Karpas-422 (cell line): ENCODE measurements at regions not wholly inside any gene's neighbourhood (a gene's known extent, or its start where the extent isn't known, plus 50 kb on each side); places are given as distances from the start of the nearest gene placed in this dataset.

Experiments
- DNase-seq: peaks from one replicate; pipeline ENCODE4 v3.0.0-alpha.2; 2015
- H2AFZ ChIP-seq: fragments of 200-600 bp; sonication (generic); 2 replicates; pipeline ENCODE4 v1.6.1; 2014; ENCODE audit warnings: antibody characterized with exemption, low read length, mixed read lengths
- H3K27ac ChIP-seq: fragments of 200-600 bp; sonication (generic); 2 replicates; pipeline ENCODE4 v1.5.1; 2014; ENCODE audit warnings: mild to moderate bottlenecking, low read length, moderate library complexity
- H3K27me3 ChIP-seq: fragments of 200-600 bp; sonication (generic); 2 replicates; pipeline ENCODE4 v1.6.1; 2014; ENCODE audit warnings: low read length, mixed read lengths
- H3K36me3 ChIP-seq: fragments of 200-600 bp; sonication (generic); 2 replicates; pipeline ENCODE4 v1.6.1; 2014; ENCODE audit warnings: low read length, mixed read lengths; ENCODE audit not compliant: insufficient read depth
- H3K4me1 ChIP-seq: fragments of 200-600 bp; sonication (generic); 2 replicates; pipeline ENCODE4 v1.6.1; 2014; ENCODE audit warnings: mild to moderate bottlenecking, low read length, mixed read lengths
- H3K4me2 ChIP-seq: fragments of 200-600 bp; sonication (generic); 2 replicates; pipeline ENCODE4 v1.6.1; 2014; ENCODE audit warnings: low read length, low read depth, mild to moderate bottlenecking; ENCODE audit not compliant: poor library complexity, severe bottlenecking
- H3K4me3 ChIP-seq: fragments of 200-600 bp; sonication (generic); 2 replicates; pipeline ENCODE4 v1.5.1; 2014; ENCODE audit warnings: mild to moderate bottlenecking, antibody characterized with exemption, low read length, mixed read lengths
- H3K79me2 ChIP-seq: fragments of 200-600 bp; sonication (generic); 2 replicates; pipeline ENCODE4 v1.6.1; 2014; ENCODE audit warnings: mild to moderate bottlenecking, low read length, mixed read lengths
- H3K9ac ChIP-seq: fragments of 200-600 bp; sonication (generic); 2 replicates; pipeline ENCODE4 v1.6.0; 2014; ENCODE audit warnings: low read length
- H3K9me2 ChIP-seq: fragments of 200-600 bp; sonication (generic), shearing (Covaris generic); replicated peaks from 2 replicates; pipeline ENCODE4 v1.6.0; 2014; ENCODE audit warnings: mild to moderate bottlenecking, low read length, moderate library complexity; ENCODE audit not compliant: insufficient read depth
- H3K9me3 ChIP-seq: fragments of 300-700, 200-600 bp; sonication (generic); 2 replicates; pipeline ENCODE4 v1.6.1; 2014; ENCODE audit warnings: low read length, mixed read lengths
- H4K20me1 ChIP-seq: fragments of 200-600 bp; sonication (generic); 2 replicates; pipeline ENCODE4 v1.6.1; 2014; ENCODE audit warnings: mild to moderate bottlenecking, antibody characterized with exemption, low read length, low read depth; ENCODE audit not compliant: insufficient read depth

DNA sequence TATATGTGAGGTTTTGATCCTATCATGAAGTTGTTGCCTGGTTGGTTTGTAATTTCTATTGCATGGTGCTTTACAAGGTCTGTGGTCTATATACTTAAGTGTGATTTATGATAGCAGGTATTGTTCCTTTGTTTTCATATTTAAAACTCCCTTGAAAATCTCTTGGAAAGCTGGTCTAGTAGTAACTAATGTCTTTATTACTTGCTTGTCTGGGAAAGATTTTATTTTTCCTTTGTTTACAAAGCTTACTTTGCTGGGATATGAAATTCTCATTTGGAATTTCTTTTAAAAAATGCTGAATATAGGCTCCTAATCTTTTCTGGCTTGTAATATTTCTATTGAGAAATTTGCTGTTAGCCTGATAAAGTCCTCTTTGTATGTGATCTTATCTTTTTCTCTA lies 862.9 kb upstream of the NXPH2 start:
- Histone ChIP-seq H3K27me3 (no peaks in the 10 kb centered on the region), H2AFZ (no peak overlapping the region), H3K9ac (no peak overlapping the region), H4K20me1 (no peaks in the 10 kb centered on the region), H3K27ac (no peak overlapping the region), H3K4me3 (no peak overlapping the region), H3K9me2 (no peaks in the 10 kb centered on the region), H3K79me2 (no peaks in the 10 kb centered on the region), H3K4me2 (no peak overlapping the region), H3K4me1 (no peaks in the 10 kb centered on the region), H3K9me3 (peaks cover 27% of the 10 kb centered on the region), H3K36me3 (no peaks in the 10 kb centered on the region)
- DNase-seq = no peak

DNA sequence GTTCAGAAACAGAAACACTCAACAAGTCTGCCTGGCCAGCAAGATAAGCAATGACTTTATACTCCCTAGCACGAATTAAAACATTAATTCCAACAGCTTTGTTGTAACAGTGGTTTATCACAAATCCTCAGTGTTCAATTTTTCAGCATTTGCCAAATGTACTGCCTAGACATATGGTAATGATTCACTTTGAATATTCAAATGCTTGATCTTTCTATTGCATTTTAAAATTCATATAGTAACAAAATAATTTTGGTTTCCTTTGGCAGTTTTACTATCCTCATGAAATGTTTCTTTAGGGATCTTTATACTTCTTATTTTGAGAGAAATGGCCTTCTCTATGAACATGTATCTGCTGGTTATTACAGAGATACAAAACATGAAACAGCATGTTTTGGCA lies 851.8 kb upstream of the NXPH2 start:
- Histone ChIP-seq H3K9me3 (peaks cover 17% of the 10 kb centered on the region), H3K9me2 (no peaks in the 10 kb centered on the region), H3K4me1 (no peaks in the 10 kb centered on the region), H3K27me3 (no peaks in the 10 kb centered on the region), H2AFZ (no peak overlapping the region), H3K9ac (no peak overlapping the region), H3K27ac (no peak overlapping the region), H3K36me3 (no peaks in the 10 kb centered on the region), H3K4me3 (no peak overlapping the region), H3K4me2 (no peak overlapping the region), H3K79me2 (no peaks in the 10 kb centered on the region), H4K20me1 (no peaks in the 10 kb centered on the region)
- DNase-seq = no peak

DNA sequence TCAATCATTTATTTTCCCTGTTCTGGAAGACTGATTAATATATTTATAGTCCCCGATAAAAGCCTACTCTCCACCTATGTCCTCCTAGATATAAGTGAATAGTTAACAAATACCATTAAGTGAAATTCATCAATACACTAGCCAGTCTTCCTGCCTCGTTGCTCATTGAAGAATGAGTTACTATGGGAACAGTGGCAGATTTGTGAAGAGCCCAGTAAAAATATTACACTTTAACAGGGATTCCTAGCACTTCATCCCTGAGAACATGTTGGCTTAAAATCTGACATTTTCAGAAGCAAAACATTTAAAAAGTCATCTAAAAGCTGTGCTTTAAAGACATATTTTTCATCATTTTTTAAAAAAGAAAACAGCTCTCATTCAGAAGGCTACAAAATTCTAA lies 848.7 kb upstream of the NXPH2 start:
- H4K20me1 ChIP-seq = no peaks in the 10 kb centered on the region

DNA sequence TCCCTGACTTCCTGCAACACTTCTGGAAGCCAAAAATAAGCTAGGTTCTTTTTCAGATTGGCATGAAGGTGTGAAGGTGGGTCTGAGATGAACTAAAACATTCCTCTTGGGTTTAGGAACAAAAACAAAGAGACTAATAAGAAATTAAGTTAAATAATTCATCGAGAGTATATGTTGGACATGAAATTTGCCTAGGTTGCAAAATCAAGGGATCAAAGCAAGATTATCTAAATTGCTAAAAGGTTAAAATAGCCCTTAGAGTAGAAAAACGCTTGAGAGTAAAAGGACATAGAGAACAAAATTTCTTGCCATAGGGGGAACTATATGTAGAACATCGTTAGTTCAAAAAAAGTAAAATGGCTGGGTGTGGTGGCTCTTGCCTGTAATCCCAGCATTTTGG lies 845.9 kb upstream of the NXPH2 start:
- DNase-seq = no peak
- Histone ChIP-seq H3K9me3 (peaks cover 28% of the 10 kb centered on the region), H3K4me2 (no peak overlapping the region), H3K79me2 (no peaks in the 10 kb centered on the region), H3K4me3 (no peak overlapping the region), H3K27me3 (no peaks in the 10 kb centered on the region), H3K4me1 (no peaks in the 10 kb centered on the region), H3K27ac (no peak overlapping the region), H2AFZ (no peak overlapping the region), H4K20me1 (no peaks in the 10 kb centered on the region), H3K9ac (no peak overlapping the region), H3K9me2 (no peaks in the 10 kb centered on the region), H3K36me3 (no peaks in the 10 kb centered on the region)

More for the DNA sequence above, 848.7 kb upstream of the NXPH2 start:
- H3K4me2 ChIP-seq = no peak overlapping the region
- H3K36me3 ChIP-seq = no peaks in the 10 kb centered on the region
- no peaks in the 10 kb centered on the region for H3K4me1 ChIP-seq
- no peak overlapping the region for H3K27ac ChIP-seq
- H3K4me3 ChIP-seq = no peak overlapping the region
- H3K9me2 ChIP-seq = no peaks in the 10 kb centered on the region
- H3K9me3 ChIP-seq = peaks cover 21% of the 10 kb centered on the region; the same call in 1 of the 2 replicates
- no peak overlapping the region for H2AFZ ChIP-seq
- no peaks in the 10 kb centered on the region for H3K79me2 ChIP-seq
- no peak overlapping the region for H3K9ac ChIP-seq
- no peak for DNase-seq
- H3K27me3 ChIP-seq = no peaks in the 10 kb centered on the region

DNA sequence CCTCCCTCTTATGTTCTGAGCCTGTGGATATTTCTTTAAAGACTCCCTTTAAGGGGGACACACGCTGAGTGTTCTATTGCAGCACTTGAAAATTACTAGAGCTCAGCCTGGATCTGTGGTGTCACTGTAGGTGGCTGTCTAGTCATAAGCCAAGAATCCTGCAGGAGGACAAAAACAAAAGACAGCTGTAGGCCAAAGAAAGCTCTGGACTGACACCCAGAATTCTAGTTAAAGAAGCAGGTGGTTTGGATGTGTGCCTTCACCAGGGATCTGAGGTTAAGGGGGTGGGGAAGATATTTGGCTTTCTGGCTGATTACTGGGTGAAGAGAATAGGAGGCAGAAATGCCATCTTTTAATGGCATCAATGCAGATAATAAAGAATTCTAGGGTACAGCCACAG lies 842.5 kb upstream of the NXPH2 start:
- Histone ChIP-seq H3K79me2 (no peaks in the 10 kb centered on the region), H3K9me2 (no peaks in the 10 kb centered on the region), H3K9ac (no peak overlapping the region), H3K4me3 (no peak overlapping the region), H3K36me3 (no peaks in the 10 kb centered on the region), H3K4me1 (no peaks in the 10 kb centered on the region), H3K4me2 (no peak overlapping the region), H3K27me3 (no peaks in the 10 kb centered on the region), H2AFZ (no peak overlapping the region), H3K9me3 (peaks cover 34% of the 10 kb centered on the region), H3K27ac (no peak overlapping the region), H4K20me1 (no peaks in the 10 kb centered on the region)
- no peak for DNase-seq

DNA sequence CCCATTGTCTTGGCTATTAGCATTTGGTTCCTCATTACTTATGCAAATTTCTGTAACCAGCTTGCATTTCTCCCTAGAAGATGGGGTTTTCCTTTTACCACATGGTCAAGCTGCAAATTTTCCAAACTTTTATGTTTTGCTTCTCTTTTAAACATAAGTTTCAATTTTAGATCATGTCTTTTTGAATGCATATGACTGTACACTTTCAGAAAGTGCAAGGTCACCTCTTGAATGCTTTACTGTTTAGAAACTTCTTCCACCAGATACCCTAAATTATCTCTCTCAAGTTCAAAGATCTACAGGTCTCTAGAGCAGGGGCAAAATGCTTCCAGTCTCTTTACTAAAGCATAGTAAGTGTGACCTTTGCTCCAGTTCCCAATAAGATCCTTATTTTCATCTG lies 837.6 kb upstream of the NXPH2 start:
- no peak overlapping the region for H3K4me3 ChIP-seq
- H2AFZ ChIP-seq = no peak overlapping the region
- H3K27me3 ChIP-seq = no peaks in the 10 kb centered on the region

DNA sequence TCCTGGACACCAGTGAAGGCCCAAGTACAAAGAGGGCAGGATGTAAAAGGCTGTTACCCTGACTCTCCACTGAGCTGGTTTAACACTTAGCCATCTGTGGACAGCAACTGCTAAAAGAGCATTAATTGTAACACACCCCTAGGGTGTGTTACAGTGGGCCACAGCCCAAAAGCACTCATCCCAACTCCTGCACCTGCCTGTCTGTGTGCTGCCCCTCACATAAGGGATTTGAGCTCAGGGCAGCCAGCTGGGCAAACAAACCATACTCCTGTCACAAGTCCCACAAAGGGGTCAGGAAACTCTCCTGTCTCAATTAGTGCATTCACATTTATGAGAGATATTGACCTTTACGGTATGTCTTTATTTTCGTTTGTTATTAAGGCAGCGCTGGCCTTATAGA lies 833.1 kb upstream of the NXPH2 start:
- H4K20me1 ChIP-seq = no peaks in the 10 kb centered on the region
- no peak for DNase-seq
- H3K79me2 ChIP-seq = no peaks in the 10 kb centered on the region
- H3K9me3 ChIP-seq = peaks cover 38% of the 10 kb centered on the region
- no peaks in the 10 kb centered on the region for H3K4me1 ChIP-seq
- no peak overlapping the region for H3K9ac ChIP-seq
- no peak overlapping the region for H3K4me2 ChIP-seq
- H3K4me3 ChIP-seq = no peak overlapping the region
- no peaks in the 10 kb centered on the region for H3K9me2 ChIP-seq
- H3K36me3 ChIP-seq = no peaks in the 10 kb centered on the region
- H3K27me3 ChIP-seq = no peaks in the 10 kb centered on the region
- H3K27ac ChIP-seq = no peak overlapping the region
- H2AFZ ChIP-seq = no peak overlapping the region

More for the DNA sequence above, 837.6 kb upstream of the NXPH2 start:
- H3K4me2 ChIP-seq = no peak overlapping the region
- peaks cover 45% of the 10 kb centered on the region for H3K9me3 ChIP-seq
- no peaks in the 10 kb centered on the region for H3K79me2 ChIP-seq
- H3K27ac ChIP-seq = no peak overlapping the region
- no peaks in the 10 kb centered on the region for H3K36me3 ChIP-seq
- no peaks in the 10 kb centered on the region for H4K20me1 ChIP-seq
- no peaks in the 10 kb centered on the region for H3K4me1 ChIP-seq
- DNase-seq = no peak
- no peaks in the 10 kb centered on the region for H3K9me2 ChIP-seq
- H3K9ac ChIP-seq = no peak overlapping the region

DNA sequence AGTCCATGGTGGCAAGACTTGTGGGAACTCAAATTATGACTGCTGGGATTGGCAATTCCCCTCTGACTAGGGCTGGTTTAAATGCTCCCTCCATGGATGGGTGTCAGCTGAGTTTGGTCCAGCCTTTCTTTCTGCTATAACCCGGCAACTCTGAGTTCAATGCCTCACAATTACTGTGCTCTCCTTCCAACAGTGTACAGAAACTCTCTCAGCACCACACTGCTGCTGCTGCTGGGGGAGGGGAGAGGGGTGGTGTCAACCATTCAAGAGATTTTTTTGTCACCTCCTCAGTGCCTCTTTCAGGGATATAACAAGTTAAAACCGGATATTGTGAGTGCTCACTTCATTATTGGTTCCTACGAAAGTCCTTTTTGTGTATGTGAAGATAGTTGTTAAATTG lies 830.3 kb upstream of the NXPH2 start:
- Histone ChIP-seq H3K79me2 (no peaks in the 10 kb centered on the region), H4K20me1 (no peaks in the 10 kb centered on the region), H3K4me3 (no peak overlapping the region)

DNA sequence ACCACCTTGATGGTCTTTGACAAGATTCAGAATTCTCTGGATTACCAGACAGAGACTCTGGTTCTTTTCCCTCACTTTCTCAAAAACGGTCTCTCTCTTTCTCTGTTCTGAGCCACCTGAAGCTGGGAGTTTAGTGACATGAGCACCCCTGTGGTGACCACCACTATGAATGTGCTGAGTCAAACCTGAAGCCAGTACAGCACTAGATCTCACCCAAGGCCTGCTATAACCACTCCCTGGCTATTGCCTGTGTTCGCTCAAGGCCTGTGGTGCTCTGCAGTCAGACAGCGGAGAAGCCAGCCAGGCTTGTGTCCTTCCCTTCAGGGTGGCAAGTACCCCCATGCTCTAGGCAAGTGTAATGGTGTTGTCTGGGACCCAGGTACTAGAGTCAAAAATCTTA lies 828.9 kb upstream of the NXPH2 start:
- Histone ChIP-seq H3K27me3 (no peaks in the 10 kb centered on the region), H4K20me1 (no peaks in the 10 kb centered on the region), H3K4me3 (no peak overlapping the region), H3K36me3 (no peaks in the 10 kb centered on the region), H3K4me2 (no peak overlapping the region), H3K79me2 (no peaks in the 10 kb centered on the region), H3K27ac (no peak overlapping the region), H3K4me1 (no peaks in the 10 kb centered on the region), H3K9ac (no peak overlapping the region), H3K9me2 (no peaks in the 10 kb centered on the region), H3K9me3 (peaks cover 35% of the 10 kb centered on the region), H2AFZ (no peak overlapping the region)
- DNase-seq = no peak

More for the DNA sequence above, 830.3 kb upstream of the NXPH2 start:
- Histone ChIP-seq H3K36me3 (no peaks in the 10 kb centered on the region), H3K9ac (no peak overlapping the region), H2AFZ (no peak overlapping the region), H3K27me3 (no peaks in the 10 kb centered on the region), H3K4me2 (no peak overlapping the region), H3K9me2 (no peaks in the 10 kb centered on the region), H3K27ac (no peak overlapping the region), H3K4me1 (no peaks in the 10 kb centered on the region), H3K9me3 (peaks cover 39% of the 10 kb centered on the region)
- no peak for DNase-seq
